ENCODE measurements at regions not wholly inside any gene's neighbourhood (a gene's known extent, or its start where the extent isn't known, plus 50 kb on each side); places are given as distances from the start of the nearest gene placed in this dataset.

DNA sequence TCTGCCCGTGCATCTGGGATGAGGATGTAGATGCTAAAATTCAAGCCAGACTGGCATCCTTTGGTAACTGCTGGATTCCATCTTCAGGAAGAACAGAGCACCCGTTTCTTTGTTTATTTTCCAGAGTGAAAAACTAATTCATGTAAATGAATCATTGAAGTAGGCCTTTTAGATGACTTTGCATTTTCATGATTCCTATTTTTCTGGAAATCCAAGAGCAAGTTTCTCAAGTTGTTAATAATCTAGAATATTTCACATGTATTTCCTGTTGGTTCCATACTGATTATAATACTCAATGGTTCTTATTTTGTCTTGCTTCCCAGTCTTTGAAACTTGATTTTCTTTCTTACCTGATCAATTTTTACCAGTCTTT is 328.4 kb downstream of the LPIN1 start:
- TF ChIP-seq, protein P1, sequence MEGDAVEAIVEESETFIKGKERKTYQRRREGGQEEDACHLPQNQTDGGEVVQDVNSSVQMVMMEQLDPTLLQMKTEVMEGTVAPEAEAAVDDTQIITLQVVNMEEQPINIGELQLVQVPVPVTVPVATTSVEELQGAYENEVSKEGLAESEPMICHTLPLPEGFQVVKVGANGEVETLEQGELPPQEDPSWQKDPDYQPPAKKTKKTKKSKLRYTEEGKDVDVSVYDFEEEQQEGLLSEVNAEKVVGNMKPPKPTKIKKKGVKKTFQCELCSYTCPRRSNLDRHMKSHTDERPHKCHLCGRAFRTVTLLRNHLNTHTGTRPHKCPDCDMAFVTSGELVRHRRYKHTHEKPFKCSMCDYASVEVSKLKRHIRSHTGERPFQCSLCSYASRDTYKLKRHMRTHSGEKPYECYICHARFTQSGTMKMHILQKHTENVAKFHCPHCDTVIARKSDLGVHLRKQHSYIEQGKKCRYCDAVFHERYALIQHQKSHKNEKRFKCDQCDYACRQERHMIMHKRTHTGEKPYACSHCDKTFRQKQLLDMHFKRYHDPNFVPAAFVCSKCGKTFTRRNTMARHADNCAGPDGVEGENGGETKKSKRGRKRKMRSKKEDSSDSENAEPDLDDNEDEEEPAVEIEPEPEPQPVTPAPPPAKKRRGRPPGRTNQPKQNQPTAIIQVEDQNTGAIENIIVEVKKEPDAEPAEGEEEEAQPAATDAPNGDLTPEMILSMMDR (IDR thresholded peaks at IDR 0.05; ENCODE audit: low read depth, low read length) = no peak
- TF ChIP-seq POLR2A (IDR thresholded peaks at IDR 0.05; ENCODE audit: extremely low read depth, insufficient read length) (no peak), MYC (IDR thresholded peaks at IDR 0.05; ENCODE audit: low read depth, low read length) (no peak)
